GM13977 (cell line): ENCODE measurements at regions not wholly inside any gene's neighbourhood (a gene's known extent, or its start where the extent isn't known, plus 50 kb on each side); places are given as distances from the start of the nearest gene placed in this dataset.

Source experiments
- DNase-seq: peaks from one replicate; pipeline ENCODE4 v3.0.0; 2012; ENCODE audit warnings: low spot score
- in situ Hi-C: fragments of 300-500 bp; cut with MboI; formaldehyde crosslinking; loops from one replicate; pipeline ENCODE4 v1.12.0; 2022; ENCODE audit warnings: low sequenced_read_pairs, low pct_unique_long_range_greater_than_20kb, mixed read lengths, inconsistent platforms; ENCODE audit not compliant: unreplicated experiment
- TF ChIP-seq, protein P1 (sequence below): IDR thresholded peaks from 2 replicates; pipeline ENCODE4 v1.5.1; 2012; ENCODE audit warnings: mild to moderate bottlenecking, control low read depth; ENCODE audit not compliant: insufficient read depth; ENCODE audit errors: extremely low read depth, missing control alignments

- TF ChIP-seq, protein P1, sequence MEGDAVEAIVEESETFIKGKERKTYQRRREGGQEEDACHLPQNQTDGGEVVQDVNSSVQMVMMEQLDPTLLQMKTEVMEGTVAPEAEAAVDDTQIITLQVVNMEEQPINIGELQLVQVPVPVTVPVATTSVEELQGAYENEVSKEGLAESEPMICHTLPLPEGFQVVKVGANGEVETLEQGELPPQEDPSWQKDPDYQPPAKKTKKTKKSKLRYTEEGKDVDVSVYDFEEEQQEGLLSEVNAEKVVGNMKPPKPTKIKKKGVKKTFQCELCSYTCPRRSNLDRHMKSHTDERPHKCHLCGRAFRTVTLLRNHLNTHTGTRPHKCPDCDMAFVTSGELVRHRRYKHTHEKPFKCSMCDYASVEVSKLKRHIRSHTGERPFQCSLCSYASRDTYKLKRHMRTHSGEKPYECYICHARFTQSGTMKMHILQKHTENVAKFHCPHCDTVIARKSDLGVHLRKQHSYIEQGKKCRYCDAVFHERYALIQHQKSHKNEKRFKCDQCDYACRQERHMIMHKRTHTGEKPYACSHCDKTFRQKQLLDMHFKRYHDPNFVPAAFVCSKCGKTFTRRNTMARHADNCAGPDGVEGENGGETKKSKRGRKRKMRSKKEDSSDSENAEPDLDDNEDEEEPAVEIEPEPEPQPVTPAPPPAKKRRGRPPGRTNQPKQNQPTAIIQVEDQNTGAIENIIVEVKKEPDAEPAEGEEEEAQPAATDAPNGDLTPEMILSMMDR = no peak
- no peak for DNase-seq
- in situ Hi-C loops = no loop called here
Observed at GRCh38 chr3:89806166-89806565, 698.7 kb downstream of the EPHA3 start.

- no peak for DNase-seq
- TF ChIP-seq, protein P1 = no peak
- in situ Hi-C loops = no loop called here
Observed at GRCh38 chr3:89808680-89809197, 701.3 kb downstream of the EPHA3 start.

GRCh38 chr3:89813500-89813899 lies 706.1 kb downstream of the EPHA3 start:
- TF ChIP-seq, protein P1 = no peak
- no peak for DNase-seq
- in situ Hi-C loops = no loop called here

DNA sequence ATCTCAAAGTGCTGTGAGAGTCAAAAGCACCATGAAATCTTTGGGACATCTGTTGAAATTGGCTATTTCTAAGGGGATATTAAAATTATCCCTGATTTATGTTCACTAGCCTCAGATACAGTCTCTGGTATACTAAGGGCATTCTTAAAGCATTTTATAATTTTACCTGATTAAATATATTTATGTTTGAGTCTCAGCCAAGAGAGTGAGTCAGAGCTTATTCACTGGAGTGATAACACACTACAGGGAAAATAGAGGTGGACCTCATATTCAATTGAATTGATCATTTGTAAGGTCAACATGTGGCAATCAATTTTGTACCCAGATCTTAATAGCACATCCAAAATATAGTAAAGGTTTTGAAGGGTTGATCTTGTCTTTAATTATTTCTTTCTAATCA lies 733.6 kb downstream of the EPHA3 start:
- in situ Hi-C loops = no loop called here
- no peak for DNase-seq
- TF ChIP-seq, protein P1 = no peak

- DNase-seq = no peak
- TF ChIP-seq, protein P1 = no peak
- in situ Hi-C loops = no loop called here
Observed at GRCh38 chr3:89845053-89845452, 737.6 kb downstream of the EPHA3 start.

- no peak for DNase-seq
- TF ChIP-seq, protein P1 = no peak
- in situ Hi-C loops = no loop called here
Observed at GRCh38 chr3:89847955-89848354, 740.5 kb downstream of the EPHA3 start.
